GM18867 (cell line): ENCODE measurements at regions not wholly inside any gene's neighbourhood (a gene's known extent, or its start where the extent isn't known, plus 50 kb on each side); places are given as distances from the start of the nearest gene placed in this dataset.

Source experiments
- ATAC-seq: cut with Tn5 transposase; IDR thresholded peaks from one replicate; pipeline ENCODE4 v1.9.1; 2021; ENCODE audit warnings: mild to moderate bottlenecking, moderate library complexity; ENCODE audit not compliant: unreplicated experiment

GRCh38 chr18:29060349-29060748, 883.4 kb upstream of the CDH2 start:
- ATAC-seq = no peak

- no peak for ATAC-seq
These were observed 880.8 kb upstream of the CDH2 start for GRCh38 chr18:29057703-29058102.

- no peak for ATAC-seq
These were observed 879.9 kb upstream of the CDH2 start for GRCh38 chr18:29056800-29057199.

GRCh38 chr18:29041976-29042375, 865.0 kb upstream of the CDH2 start:
- ATAC-seq = no peak

GRCh38 chr18:29034113-29034856, 857.4 kb upstream of the CDH2 start:
- no peak for ATAC-seq

GRCh38 chr18:29028560-29028959, 851.6 kb upstream of the CDH2 start:
- ATAC-seq = no peak

- no peak for ATAC-seq
These were observed 842.0 kb upstream of the CDH2 start for GRCh38 chr18:29018976-29019375.

- no peak for ATAC-seq
These were observed 836.0 kb upstream of the CDH2 start for GRCh38 chr18:29012883-29013465.

- no peak for ATAC-seq
These were observed 835.4 kb upstream of the CDH2 start for GRCh38 chr18:29012364-29012763.

GRCh38 chr18:29009250-29009803, 832.4 kb upstream of the CDH2 start:
- no peak for ATAC-seq

GRCh38 chr18:29008809-29009208, 831.9 kb upstream of the CDH2 start:
- ATAC-seq = no peak

- no peak for ATAC-seq
These were observed 831.2 kb upstream of the CDH2 start for GRCh38 chr18:29007986-29008654.

- no peak for ATAC-seq
These were observed 828.0 kb upstream of the CDH2 start for GRCh38 chr18:29004921-29005320.

GRCh38 chr18:29003194-29003593, 826.3 kb upstream of the CDH2 start:
- no peak for ATAC-seq

- ATAC-seq = no peak
These were observed 825.8 kb upstream of the CDH2 start for GRCh38 chr18:29002747-29003146.

GRCh38 chr18:28999726-29000125, 822.8 kb upstream of the CDH2 start:
- no peak for ATAC-seq

GRCh38 chr18:28995319-28995718, 818.4 kb upstream of the CDH2 start:
- no peak for ATAC-seq

- no peak for ATAC-seq
These were observed 807.8 kb upstream of the CDH2 start for GRCh38 chr18:28984731-28985130.

- no peak for ATAC-seq
These were observed 797.6 kb upstream of the CDH2 start for GRCh38 chr18:28974504-28974903.

GRCh38 chr18:28973324-28973723, 796.4 kb upstream of the CDH2 start:
- ATAC-seq = no peak

GRCh38 chr18:28972333-28972907, 795.5 kb upstream of the CDH2 start:
- no peak for ATAC-seq

- no peak for ATAC-seq
These were observed 786.6 kb upstream of the CDH2 start for GRCh38 chr18:28963481-28963880.
